IMR-90 (cell line): ENCODE measurements at regions not wholly inside any gene's neighbourhood (a gene's known extent, or its start where the extent isn't known, plus 50 kb on each side); places are given as distances from the start of the nearest gene placed in this dataset.

Experiments used
- ATAC-seq: fragments of 200-7000 bp; cut with Tn5 transposase; 2 replicates; pipeline ENCODE4 v1.9.1; 2020; ENCODE audit warnings: low read depth, mild to moderate bottlenecking, moderate library complexity
- BruUV-seq: library from RNA; stranded (reverse); fragments of 400-500 nt; replicated peaks from 2 replicates; lab custom pipeline; 2021; lab: Mats Ljungman, UMichigan
- CTCF ChIA-PET: fragments of 300-600 bp; formaldehyde crosslinking; extraction: SDS; loops from one replicate; lab custom pipeline; 2021; ENCODE audit warnings: antibody characterized with exemption; lab: Yijun Ruan, JAX
- POLR2A ChIA-PET: fragments of 300-600 bp; sonication (Branson Sonifier 250); formaldehyde crosslinking; loops from one replicate; lab custom pipeline; 2022; ENCODE audit warnings: antibody characterized with exemption; ENCODE audit not compliant: unreplicated experiment; lab: Charles Lee
- DNase-seq: peaks from one replicate; pipeline ENCODE4 v3.0.0; 2013
- H2AFZ ChIP-seq: replicated peaks from 2 replicates; pipeline ENCODE3; 2013; ENCODE audit warnings: low read length, mild to moderate bottlenecking; ENCODE audit not compliant: poor library complexity
- H2AK5ac ChIP-seq: 2 replicates; pipeline ENCODE4 v1.6.1; 2013; ENCODE audit warnings: low read depth, low read length, inconsistent platforms
- H2AK9ac ChIP-seq: replicated peaks from 2 replicates; pipeline ENCODE3; 2013; ENCODE audit warnings: mild to moderate bottlenecking, low read depth, low read length, moderate library complexity; ENCODE audit not compliant: poor library complexity
- H2BK120ac ChIP-seq: 2 replicates; pipeline ENCODE4 v1.6.1; 2013; ENCODE audit warnings: low read depth, low read length, inconsistent platforms
- H2BK15ac ChIP-seq: 3 replicates; pipeline ENCODE4 v1.6.1; 2013; ENCODE audit warnings: low read depth, low read length, inconsistent platforms
- H2BK20ac ChIP-seq: 2 replicates; pipeline ENCODE4 v1.6.1; 2013; ENCODE audit warnings: low read depth, mild to moderate bottlenecking, inconsistent platforms, low read length, moderate library complexity
- H2BK5ac ChIP-seq: 2 replicates; pipeline ENCODE4 v1.6.1; 2013; ENCODE audit warnings: mild to moderate bottlenecking, low read depth, low read length, inconsistent platforms; ENCODE audit not compliant: poor library complexity, severe bottlenecking
- H3K14ac ChIP-seq: replicated peaks from 2 replicates; pipeline ENCODE4 v1.6.1; 2013; ENCODE audit warnings: low read depth, low read length, inconsistent platforms
- H3K18ac ChIP-seq: 2 replicates; pipeline ENCODE4 v1.6.1; 2013; ENCODE audit warnings: low read depth, low read length, control low read depth
- H3K23ac ChIP-seq: 2 replicates; pipeline ENCODE4 v1.6.1; 2013; ENCODE audit warnings: low read depth, low read length, inconsistent platforms
- H3K27ac ChIP-seq: 2 replicates; pipeline ENCODE4 v1.5.1; 2013; ENCODE audit warnings: mild to moderate bottlenecking, control low read depth, low read length; ENCODE audit not compliant: insufficient read depth
- H3K27me3 ChIP-seq: 2 replicates; pipeline ENCODE4 v1.6.1; 2013; ENCODE audit warnings: low read length; ENCODE audit not compliant: control insufficient read depth, insufficient read depth
- H3K36me3 ChIP-seq: 2 replicates; pipeline ENCODE4 v1.6.1; 2013; ENCODE audit warnings: low read length, mixed read lengths; ENCODE audit not compliant: control insufficient read depth, insufficient read depth
- H3K4ac ChIP-seq: 2 replicates; pipeline ENCODE4 v1.6.1; 2013; ENCODE audit warnings: low read depth, low read length, inconsistent platforms
- H3K4me1 ChIP-seq: 2 replicates; pipeline ENCODE4 v1.6.1; 2013; ENCODE audit warnings: low read length, mixed read lengths; ENCODE audit not compliant: control insufficient read depth, insufficient read depth
- H3K4me2 ChIP-seq: 2 replicates; pipeline ENCODE4 v1.6.1; 2013; ENCODE audit warnings: low read depth, mild to moderate bottlenecking, control low read depth, low read length, moderate library complexity
- H3K4me3 ChIP-seq: 2 replicates; pipeline ENCODE4 v1.5.1; 2013; ENCODE audit warnings: low read depth, mild to moderate bottlenecking, control low read depth, low read length, moderate library complexity; ENCODE audit not compliant: insufficient read depth
- H3K56ac ChIP-seq: 2 replicates; pipeline ENCODE4 v1.6.1; 2013; ENCODE audit warnings: low read length, inconsistent platforms; ENCODE audit not compliant: insufficient read depth; ENCODE audit errors: extremely low read depth
- H3K79me1 ChIP-seq, 2 experiments: 2 replicates each; pipeline ENCODE4 v1.6.1; 2013; ENCODE audit warnings: low read length in 2 of 2, inconsistent platforms in 1 of 2, low read depth in 1 of 2
- H3K9ac ChIP-seq: 2 replicates; pipeline ENCODE4 v1.6.1; 2013; ENCODE audit warnings: low read depth, low read length, control low read depth
- H3K9me1 ChIP-seq: 2 replicates; pipeline ENCODE4 v1.6.1; 2013; ENCODE audit warnings: low read length, inconsistent platforms; ENCODE audit not compliant: insufficient read depth
- H3K9me3 ChIP-seq: 2 replicates; pipeline ENCODE4 v1.6.1; 2013; ENCODE audit warnings: low read length; ENCODE audit not compliant: control insufficient read depth, insufficient read depth
- H4K20me1 ChIP-seq: 2 replicates; pipeline ENCODE4 v1.6.1; 2013; ENCODE audit warnings: low read length, inconsistent platforms; ENCODE audit not compliant: insufficient read depth
- H4K5ac ChIP-seq: 2 replicates; pipeline ENCODE4 v1.6.1; 2013; ENCODE audit warnings: mild to moderate bottlenecking, low read depth, low read length, control low read depth
- H4K8ac ChIP-seq, 2 experiments: 2 replicates each; pipeline ENCODE4 v1.6.1; 2013; ENCODE audit warnings: low read depth in 2 of 2, low read length in 2 of 2, control low read depth in 1 of 2, inconsistent platforms in 1 of 2
- H4K91ac ChIP-seq: 2 replicates; pipeline ENCODE4 v1.6.1; 2013; ENCODE audit warnings: low read depth, low read length, inconsistent platforms; ENCODE audit not compliant: insufficient read depth
- CHD1 ChIP-seq: IDR thresholded peaks from 2 replicates; pipeline ENCODE4 v1.6.1; 2012; ENCODE audit warnings: low read depth, low read length, improper control_type of control experiment
- MAZ ChIP-seq: IDR thresholded peaks from 2 replicates; pipeline ENCODE4 v1.6.1; 2012; ENCODE audit warnings: low read depth, mild to moderate bottlenecking, low read length, improper control_type of control experiment, moderate library complexity, borderline replicate concordance
- NFE2L2 ChIP-seq: fragments of 150-350 bp; IDR thresholded peaks from 2 replicates; pipeline ENCODE4 v1.6.1; 2016; ENCODE audit warnings: low read depth, mild to moderate bottlenecking, low read length
- RAD21 ChIP-seq: IDR thresholded peaks from 2 replicates; pipeline ENCODE4 v1.6.1; 2012; ENCODE audit warnings: low read length, improper control_type of control experiment
- USF2 ChIP-seq: fragments of 150-350 bp; IDR thresholded peaks from 2 replicates; pipeline ENCODE4 v1.6.1; 2017; ENCODE audit warnings: mild to moderate bottlenecking, antibody characterized with exemption, low read length, low read depth
- WGBS, 2 experiments: methylation state at CpG; one replicate each; pipeline versions ENCODE4 v1.1.5 to v1.1.7; 2013; ENCODE audit warnings: missing lambda C conversion rate in 2 of 2; ENCODE audit not compliant: insufficient read length in 1 of 2; ENCODE audit errors: extremely low coverage in 2 of 2; 5-methylcytosine and 5-hydroxymethylcytosine counted together
- dilution Hi-C: fragments of 300-500 bp; cut with HindIII; formaldehyde crosslinking; loops from one replicate; pipeline ENCODE4 v1.14.3; 2018; ENCODE audit warnings: low sequenced_read_pairs; ENCODE audit not compliant: unreplicated experiment
- in situ Hi-C: fragments of 300-500 bp; cut with MboI; formaldehyde crosslinking; loops from 3 replicates; pipeline ENCODE4 v1.14.3; 2019; ENCODE audit warnings: low sequenced_read_pairs, inconsistent platforms, mixed read lengths
- intact Hi-C: fragments of 100-400 bp; cut with micrococcal nuclease; formaldehyde crosslinking; loops from 2 replicates; pipeline ENCODE4 v1.10.0; 2022

GRCh38 chr12:67916266-67916970, 72.8 kb upstream of the IFNG-AS1 start:
- POLR2A ChIA-PET, result no interaction called here
- Histone ChIP-seq H3K27me3 (no peaks in the 10 kb centered on the region), H3K18ac (no peak overlapping the region), H3K4me2 (no peak overlapping the region), H3K4ac (0 out of 2 replicates have a peak overlapping the region, but pooled peaks have one; percentile 10), H4K20me1 (no peaks in the 10 kb centered on the region), H3K4me1 (peaks cover under 1% of the 10 kb centered on the region; the same call in 1 of the 2 replicates), H2AK5ac (no peak overlapping the region), H4K5ac (no peak overlapping the region), H3K27ac (no peak overlapping the region), H3K79me1 (no peaks in the 10 kb centered on the region), H3K9me3 (no peaks in the 10 kb centered on the region), H3K4me3 (no peak overlapping the region), H3K9me1 (no peaks in the 10 kb centered on the region), H2AFZ (peak overlapping the region; percentile 67), H4K91ac (no peak overlapping the region), H3K56ac (no peak overlapping the region), H3K9ac (no peak overlapping the region), H2BK20ac (no peak overlapping the region; the same call in 1 of the 2 replicates), H3K23ac (no peak overlapping the region), H2BK5ac (no peak overlapping the region), H3K14ac (peak overlapping the region; percentile 19; the same call in 1 of the 2 replicates), H3K36me3 (no peaks in the 10 kb centered on the region), H2AK9ac (no peak overlapping the region), H4K8ac (no peak overlapping the region), H2BK120ac (no peak overlapping the region), H2BK15ac (0 out of 3 replicates have a peak overlapping the region, but pooled peaks have one; percentile 7)
- ATAC-seq, result no peak
- intact Hi-C loops, result no loop called here
- no TSS peak for BruUV-seq
- WGBS, 2 experiments, result 93% methylated on average over 3 of the region's 5 CpGs; no CpG with 5 or more reads in 1 of the 2 experiments
- dilution Hi-C loops, result no loop called here
- no peak for TF ChIP-seq USF2
- no peak for TF ChIP-seq CHD1
- TF ChIP-seq NFE2L2, result no peak
- TF ChIP-seq MAZ, result no peak
- TF ChIP-seq RAD21, result no peak
- DNase-seq, result peak; percentile 24
- in situ Hi-C loops, result no loop called here
- CTCF ChIA-PET, result no interaction called here
